ENCODE measurements at regions not wholly inside any gene's neighbourhood (a gene's known extent, or its start where the extent isn't known, plus 50 kb on each side); places are given as distances from the start of the nearest gene placed in this dataset.
"Not testable (repeated sequence)": the region's sequence is repeated elsewhere in the genome, so short reads cannot be mapped to it uniquely, and the experiment has no call there.

DNA sequence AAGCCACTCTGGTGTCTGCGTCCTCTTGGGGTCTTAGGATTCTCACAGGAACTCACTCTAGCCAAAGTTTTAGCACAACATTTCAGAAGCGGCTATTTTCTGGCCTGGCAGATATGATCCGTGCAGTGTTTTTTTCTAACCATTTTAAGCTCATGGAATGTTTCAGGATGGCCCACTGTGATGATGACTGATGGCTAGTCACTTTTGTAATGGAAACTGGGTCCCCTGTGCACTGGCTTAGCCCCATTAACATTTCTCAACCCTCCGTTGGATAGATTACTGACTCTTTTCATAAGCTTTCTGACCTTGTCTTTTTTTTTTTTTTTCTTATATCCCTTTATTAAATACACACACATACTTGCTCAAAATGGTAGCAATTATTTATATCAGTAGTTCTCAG lies 364.9 kb upstream of the FOXG1 start:
- not testable (repeated sequence) for H3K79me2 ChIP-seq (ENCODE audit: control insufficient read depth, insufficient read depth, low read length, unreplicated experiment); H3K4me3 ChIP-seq (ENCODE audit: low read depth, low read length); H3K4me1 ChIP-seq (ENCODE audit: control insufficient read depth, insufficient read depth, low read length, unreplicated experiment); H3K27me3 ChIP-seq (ENCODE audit: insufficient read depth, low read length); H3K36me3 ChIP-seq (ENCODE audit: insufficient read depth, low read length); H3K27ac ChIP-seq (ENCODE audit: low read depth, low read length); H2AFZ ChIP-seq (ENCODE audit: low read length, unreplicated experiment)

DNA sequence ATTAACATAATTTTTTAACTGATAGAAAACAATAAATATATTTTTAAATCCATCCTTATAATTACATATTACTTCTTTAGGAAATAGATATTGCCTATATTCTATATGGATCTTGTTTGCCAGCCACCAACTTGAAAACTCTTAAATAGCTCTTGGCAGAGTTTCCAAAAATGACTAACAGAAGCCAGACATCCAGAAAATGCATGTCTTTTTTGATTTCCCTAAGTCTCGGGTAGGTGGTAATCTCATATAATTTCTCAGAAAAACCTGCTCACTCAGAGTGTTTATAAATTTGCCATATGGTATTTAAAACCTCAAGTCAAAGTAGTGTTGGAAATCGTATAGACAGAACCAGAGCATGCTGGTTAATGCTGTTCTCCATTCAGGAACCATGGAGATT lies 360.4 kb upstream of the FOXG1 start:
- no peak overlapping the region for H3K27ac ChIP-seq (ENCODE audit: low read depth, low read length)
- no peak overlapping the region for H2AFZ ChIP-seq (ENCODE audit: low read length, unreplicated experiment)
- H3K79me2 ChIP-seq (ENCODE audit: control insufficient read depth, insufficient read depth, low read length, unreplicated experiment), result no peaks in the 10 kb centered on the region
- no peaks in the 10 kb centered on the region for H3K27me3 ChIP-seq (ENCODE audit: insufficient read depth, low read length)
- no peak overlapping the region for H3K4me3 ChIP-seq (ENCODE audit: low read depth, low read length)
- H3K36me3 ChIP-seq (ENCODE audit: insufficient read depth, low read length), result no peaks in the 10 kb centered on the region
- peaks cover 4% of the 10 kb centered on the region for H3K4me1 ChIP-seq (ENCODE audit: control insufficient read depth, insufficient read depth, low read length, unreplicated experiment)

DNA sequence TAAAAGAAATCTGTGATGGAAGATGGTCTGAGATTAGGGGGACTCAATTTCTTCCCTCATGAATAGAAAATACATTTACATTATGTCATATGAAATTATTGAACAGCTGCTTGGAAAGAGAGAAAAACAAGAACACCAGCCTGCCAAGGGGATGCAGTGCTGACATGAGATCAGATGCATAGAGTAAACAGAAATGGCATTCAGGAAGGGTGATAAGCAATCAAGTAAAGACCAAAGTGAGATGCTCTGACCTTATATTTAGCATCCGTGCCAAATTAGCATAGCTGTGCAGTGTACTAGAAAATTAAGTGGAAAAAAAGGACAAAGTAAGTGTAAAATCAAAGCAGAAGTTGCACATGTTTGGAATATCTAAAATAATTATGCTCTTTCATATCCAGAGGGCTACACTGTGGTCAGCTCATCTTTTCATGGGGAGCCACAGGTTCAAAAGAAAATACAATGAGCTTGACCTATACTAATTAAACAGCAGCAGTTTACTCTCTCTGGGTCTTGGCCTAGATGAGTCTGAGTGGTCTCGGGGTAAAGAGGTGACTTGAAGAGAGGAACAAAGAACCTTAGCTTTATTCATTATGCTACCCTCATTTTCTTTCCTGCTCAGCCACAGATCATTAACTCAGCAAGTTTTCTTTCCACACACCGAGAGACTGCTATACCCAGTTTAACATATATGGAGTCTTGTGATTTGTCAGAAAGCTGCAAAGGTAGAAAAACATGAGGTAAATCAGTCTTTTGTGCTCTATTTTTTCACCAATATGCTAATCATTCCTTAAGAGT lies 359.4 kb upstream of the FOXG1 start:
- Histone ChIP-seq H2AFZ (ENCODE audit: low read length, unreplicated experiment) (no peak overlapping the region), H3K27ac (ENCODE audit: low read depth, low read length) (no peak overlapping the region), H3K4me3 (ENCODE audit: low read depth, low read length) (no peak overlapping the region), H3K4me1 (ENCODE audit: control insufficient read depth, insufficient read depth, low read length, unreplicated experiment) (peaks cover 4% of the 10 kb centered on the region), H3K36me3 (ENCODE audit: insufficient read depth, low read length) (no peaks in the 10 kb centered on the region), H3K27me3 (ENCODE audit: insufficient read depth, low read length) (no peaks in the 10 kb centered on the region), H3K79me2 (ENCODE audit: control insufficient read depth, insufficient read depth, low read length, unreplicated experiment) (no peaks in the 10 kb centered on the region)

DNA sequence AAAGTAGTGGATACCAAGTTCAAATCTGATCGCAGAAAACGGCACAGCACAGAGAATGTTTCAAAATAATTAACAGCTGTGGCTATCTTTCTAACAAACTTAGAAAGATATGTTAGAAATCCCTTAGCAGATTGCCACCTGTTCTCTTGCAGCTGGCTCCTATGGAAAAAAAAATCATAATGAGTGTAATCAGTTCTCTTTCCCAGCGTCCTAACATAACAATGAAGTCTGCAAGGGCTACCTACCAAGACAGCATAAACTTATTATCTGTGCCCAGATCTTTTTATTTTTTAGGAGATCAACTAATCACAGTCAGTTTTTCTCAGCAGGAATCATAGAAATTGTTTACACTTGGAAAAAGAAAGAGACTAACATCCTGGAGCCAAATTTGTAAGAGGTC lies 358.6 kb upstream of the FOXG1 start:
- Histone ChIP-seq H3K79me2 (ENCODE audit: control insufficient read depth, insufficient read depth, low read length, unreplicated experiment) (no peaks in the 10 kb centered on the region), H2AFZ (ENCODE audit: low read length, unreplicated experiment) (no peak overlapping the region), H3K4me3 (ENCODE audit: low read depth, low read length) (no peak overlapping the region), H3K36me3 (ENCODE audit: insufficient read depth, low read length) (no peaks in the 10 kb centered on the region), H3K4me1 (ENCODE audit: control insufficient read depth, insufficient read depth, low read length, unreplicated experiment) (peaks cover 4% of the 10 kb centered on the region), H3K27me3 (ENCODE audit: insufficient read depth, low read length) (no peaks in the 10 kb centered on the region), H3K27ac (ENCODE audit: low read depth, low read length) (no peak overlapping the region)

DNA sequence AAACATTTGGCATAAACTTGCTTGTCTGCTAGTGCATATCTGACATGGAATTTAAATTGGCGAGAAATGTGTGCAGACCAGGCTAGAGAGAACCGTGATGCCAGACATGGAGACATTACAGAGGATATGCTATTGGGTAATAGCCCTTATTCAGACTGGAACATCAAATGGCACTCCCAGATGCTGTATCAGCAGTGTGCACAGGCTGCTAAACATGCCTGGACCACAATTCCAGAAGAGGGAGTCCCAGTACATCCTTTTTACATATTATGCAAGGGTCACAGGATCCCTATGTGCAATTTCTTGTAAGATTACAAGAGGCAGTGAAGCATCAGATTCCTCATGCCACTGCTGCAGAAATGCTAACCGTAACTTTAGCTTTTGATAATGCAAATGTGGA lies 354.5 kb upstream of the FOXG1 start:
- H3K36me3 ChIP-seq (ENCODE audit: insufficient read depth, low read length), result no peaks in the 10 kb centered on the region
- no peaks in the 10 kb centered on the region; the same call in 1 of the 2 replicates for H3K27me3 ChIP-seq (ENCODE audit: insufficient read depth, low read length)
- H3K27ac ChIP-seq (ENCODE audit: low read depth, low read length), result no peak overlapping the region
- H3K4me1 ChIP-seq (ENCODE audit: control insufficient read depth, insufficient read depth, low read length, unreplicated experiment), result no peaks in the 10 kb centered on the region
- no peaks in the 10 kb centered on the region for H3K79me2 ChIP-seq (ENCODE audit: control insufficient read depth, insufficient read depth, low read length, unreplicated experiment)
- no peak overlapping the region for H2AFZ ChIP-seq (ENCODE audit: low read length, unreplicated experiment)
- H3K4me3 ChIP-seq (ENCODE audit: low read depth, low read length), result no peak overlapping the region

DNA sequence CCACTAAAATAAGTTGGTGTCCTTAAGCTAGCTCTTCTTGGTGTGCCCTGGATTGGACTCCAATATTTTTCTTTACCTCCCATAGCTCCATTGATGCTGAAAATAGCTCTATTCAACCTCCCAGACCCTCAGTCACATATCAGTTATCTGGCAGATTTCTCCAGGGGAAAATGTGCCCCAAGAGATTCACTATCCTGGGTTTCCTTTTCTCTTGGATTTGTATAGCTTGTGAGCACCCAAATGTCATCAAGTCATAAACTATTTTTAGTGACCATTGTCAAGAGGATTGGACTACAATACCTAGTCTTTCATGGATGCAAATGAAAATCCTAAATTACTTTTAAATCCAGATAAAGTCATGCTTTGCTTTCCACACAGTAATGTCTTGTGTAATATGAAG lies 339.6 kb upstream of the FOXG1 start:
- H3K36me3 ChIP-seq (ENCODE audit: insufficient read depth, low read length), result no peaks in the 10 kb centered on the region
- H3K79me2 ChIP-seq (ENCODE audit: control insufficient read depth, insufficient read depth, low read length, unreplicated experiment), result no peaks in the 10 kb centered on the region
- H3K4me3 ChIP-seq (ENCODE audit: low read depth, low read length), result no peak overlapping the region
- no peaks in the 10 kb centered on the region for H3K4me1 ChIP-seq (ENCODE audit: control insufficient read depth, insufficient read depth, low read length, unreplicated experiment)
- no peak overlapping the region for H2AFZ ChIP-seq (ENCODE audit: low read length, unreplicated experiment)
- no peaks in the 10 kb centered on the region for H3K27me3 ChIP-seq (ENCODE audit: insufficient read depth, low read length)
- H3K27ac ChIP-seq (ENCODE audit: low read depth, low read length), result no peak overlapping the region

DNA sequence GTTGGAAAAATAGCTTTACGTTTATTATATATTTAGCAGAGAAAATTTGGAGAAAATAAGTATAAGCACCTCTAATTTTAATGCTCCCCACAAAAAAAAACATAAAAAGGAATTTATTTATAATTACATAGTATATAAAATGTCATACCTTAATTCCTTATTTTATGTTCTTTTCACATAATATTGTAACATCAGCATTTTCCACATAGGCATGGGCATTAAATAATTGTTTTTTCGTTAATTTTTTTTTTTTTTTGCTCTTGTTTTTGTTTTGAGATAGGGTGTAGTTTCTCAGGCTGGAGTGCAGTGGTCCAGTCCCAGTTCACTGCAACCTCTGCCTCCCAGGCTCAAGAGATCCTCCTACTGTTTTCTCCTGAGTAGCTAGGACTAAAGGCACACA lies 329.8 kb upstream of the FOXG1 start:
- Histone ChIP-seq H3K4me3 (ENCODE audit: low read depth, low read length) (no peak overlapping the region), H3K27me3 (ENCODE audit: insufficient read depth, low read length) (no peaks in the 10 kb centered on the region), H3K4me1 (ENCODE audit: control insufficient read depth, insufficient read depth, low read length, unreplicated experiment) (no peaks in the 10 kb centered on the region), H3K36me3 (ENCODE audit: insufficient read depth, low read length) (no peaks in the 10 kb centered on the region), H3K79me2 (ENCODE audit: control insufficient read depth, insufficient read depth, low read length, unreplicated experiment) (no peaks in the 10 kb centered on the region), H2AFZ (ENCODE audit: low read length, unreplicated experiment) (no peak overlapping the region), H3K27ac (ENCODE audit: low read depth, low read length) (no peak overlapping the region)

DNA sequence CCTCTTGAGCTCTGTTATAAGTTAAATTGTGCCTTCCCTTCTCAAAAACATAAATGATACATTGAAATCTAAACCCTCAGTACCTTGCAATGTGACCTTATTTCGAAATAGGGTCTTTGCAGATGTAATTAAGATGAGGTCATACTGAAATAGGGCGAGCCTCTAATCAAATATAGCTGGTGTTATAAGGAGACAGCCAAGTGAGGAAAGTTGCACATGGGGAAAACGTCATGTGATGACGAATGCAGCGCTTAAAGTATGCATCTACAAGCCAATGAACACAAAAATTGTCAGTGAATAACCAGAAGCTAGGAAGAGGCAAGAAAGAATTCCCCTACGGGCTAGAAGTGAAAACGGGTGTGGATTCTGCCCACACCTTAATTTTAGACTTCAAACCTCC lies 305.2 kb upstream of the FOXG1 start:
- Histone ChIP-seq H3K4me3 (ENCODE audit: low read depth, low read length) (no peak overlapping the region), H2AFZ (ENCODE audit: low read length, unreplicated experiment) (no peak overlapping the region), H3K4me1 (ENCODE audit: control insufficient read depth, insufficient read depth, low read length, unreplicated experiment) (no peaks in the 10 kb centered on the region)

DNA sequence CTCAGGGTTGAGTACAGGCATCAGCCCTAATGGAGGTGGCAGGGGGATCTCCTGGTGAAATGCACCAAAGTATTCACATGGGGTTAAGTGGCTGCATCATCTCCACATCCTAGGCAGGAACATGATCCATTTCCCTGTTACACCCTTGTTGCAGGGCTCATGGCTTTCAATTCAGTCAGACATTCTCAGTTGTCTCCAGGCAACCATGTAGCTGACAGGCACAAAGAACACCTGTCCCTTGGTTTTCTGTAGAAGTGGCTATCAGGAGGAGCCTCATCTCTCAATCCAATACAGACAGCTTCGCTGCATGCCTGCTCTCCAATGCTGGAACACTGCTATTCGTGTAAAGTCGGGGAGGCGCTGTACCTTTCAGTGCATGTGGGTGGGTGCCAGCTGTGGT lies 299.0 kb upstream of the FOXG1 start:
- H3K36me3 ChIP-seq (ENCODE audit: insufficient read depth, low read length), result no peaks in the 10 kb centered on the region
- no peaks in the 10 kb centered on the region for H3K79me2 ChIP-seq (ENCODE audit: control insufficient read depth, insufficient read depth, low read length, unreplicated experiment)
- no peak overlapping the region for H3K4me3 ChIP-seq (ENCODE audit: low read depth, low read length)
- H3K27ac ChIP-seq (ENCODE audit: low read depth, low read length), result no peak overlapping the region
- no peak overlapping the region for H2AFZ ChIP-seq (ENCODE audit: low read length, unreplicated experiment)
- no peaks in the 10 kb centered on the region for H3K4me1 ChIP-seq (ENCODE audit: control insufficient read depth, insufficient read depth, low read length, unreplicated experiment)
- no peaks in the 10 kb centered on the region for H3K27me3 ChIP-seq (ENCODE audit: insufficient read depth, low read length)

More for the DNA sequence above, 305.2 kb upstream of the FOXG1 start:
- no peaks in the 10 kb centered on the region for H3K79me2 ChIP-seq (ENCODE audit: control insufficient read depth, insufficient read depth, low read length, unreplicated experiment)
- no peak overlapping the region for H3K27ac ChIP-seq (ENCODE audit: low read depth, low read length)
- H3K27me3 ChIP-seq (ENCODE audit: insufficient read depth, low read length), result no peaks in the 10 kb centered on the region
- no peaks in the 10 kb centered on the region for H3K36me3 ChIP-seq (ENCODE audit: insufficient read depth, low read length)

DNA sequence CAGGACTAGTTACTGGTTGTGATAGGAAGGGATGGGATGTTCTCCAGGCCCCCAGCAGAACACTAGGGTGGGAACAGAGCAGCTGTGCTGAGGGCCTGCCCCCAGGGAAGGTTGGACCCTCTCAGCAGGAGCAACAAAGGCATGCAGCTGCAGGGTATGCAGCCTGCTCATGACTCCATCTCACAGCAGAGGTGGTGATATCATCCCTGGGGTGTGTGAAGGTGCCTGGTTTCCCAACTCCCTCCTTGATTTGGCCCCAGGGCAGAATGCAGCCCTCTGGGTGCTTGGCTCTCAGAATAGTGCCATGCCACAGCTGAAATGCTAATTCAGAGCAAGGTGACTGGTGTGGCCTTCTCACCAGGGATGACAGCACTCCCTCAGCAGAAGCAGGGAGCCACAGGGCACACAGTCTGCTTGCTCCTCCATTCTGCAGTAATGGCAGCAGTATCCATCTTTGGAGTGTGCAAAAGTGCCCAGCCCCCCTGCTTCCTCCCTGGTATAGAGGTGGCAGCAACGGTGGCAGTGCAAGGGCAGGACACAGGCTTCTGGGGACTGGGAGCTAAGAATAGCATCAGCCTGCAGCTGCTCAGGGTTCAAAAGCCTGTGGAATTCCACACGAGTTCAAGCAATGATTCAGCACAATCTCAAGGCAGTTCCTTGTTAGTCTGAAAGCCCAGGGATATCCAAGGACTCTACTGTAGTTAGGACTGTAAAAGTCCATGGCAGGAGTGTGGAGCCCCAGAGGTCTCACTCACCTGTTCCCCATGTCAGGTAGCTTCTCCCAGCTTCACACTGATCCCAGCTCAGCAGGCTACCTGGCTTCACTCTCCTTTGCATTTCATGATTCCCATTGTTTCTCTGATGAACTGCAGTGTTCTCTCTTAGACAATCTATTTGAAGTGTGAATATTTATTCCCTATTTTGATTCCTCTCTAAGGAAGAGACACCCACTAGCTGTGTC lies 298.1 kb upstream of the FOXG1 start:
- no peak overlapping the region for H3K27ac ChIP-seq (ENCODE audit: low read depth, low read length)

More for the DNA sequence above, 298.1 kb upstream of the FOXG1 start:
- Histone ChIP-seq H3K4me1 (ENCODE audit: control insufficient read depth, insufficient read depth, low read length, unreplicated experiment) (no peaks in the 10 kb centered on the region), H2AFZ (ENCODE audit: low read length, unreplicated experiment) (no peak overlapping the region), H3K4me3 (ENCODE audit: low read depth, low read length) (no peak overlapping the region), H3K79me2 (ENCODE audit: control insufficient read depth, insufficient read depth, low read length, unreplicated experiment) (no peaks in the 10 kb centered on the region), H3K27me3 (ENCODE audit: insufficient read depth, low read length) (no peaks in the 10 kb centered on the region; the same call in 1 of the 2 replicates), H3K36me3 (ENCODE audit: insufficient read depth, low read length) (no peaks in the 10 kb centered on the region)

Data from ACC112 (cell line).